Kidney glomerular epithelial cell (primary cell): ENCODE measurements at regions not wholly inside any gene's neighbourhood (a gene's known extent, or its start where the extent isn't known, plus 50 kb on each side); places are given as distances from the start of the nearest gene placed in this dataset.

Experiments used
- DNase-seq: peaks from one replicate; lab custom pipeline; 2025; lab: John Stamatoyannopoulos, UW

DNA sequence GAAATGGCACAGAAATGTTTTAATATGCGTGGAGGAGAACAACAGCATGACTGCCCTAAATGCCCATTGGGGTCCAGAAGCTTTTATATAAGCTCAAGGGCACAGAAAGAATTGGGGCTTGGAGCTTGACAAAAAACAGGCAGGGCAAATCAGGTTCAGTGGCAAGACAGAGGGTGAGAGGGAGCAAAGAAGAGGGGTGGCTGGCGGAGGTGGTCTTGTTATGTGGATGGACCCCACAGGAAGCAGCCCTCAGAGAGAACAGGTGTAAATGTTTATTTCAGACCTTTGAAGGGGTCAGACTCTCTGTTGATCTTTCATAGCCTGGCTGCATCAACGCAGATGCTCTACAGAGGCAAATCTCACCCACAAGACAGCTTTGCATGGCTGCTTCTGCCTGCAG is 213.1 kb upstream of the B3GAT1 start:
- no peak for DNase-seq

DNA sequence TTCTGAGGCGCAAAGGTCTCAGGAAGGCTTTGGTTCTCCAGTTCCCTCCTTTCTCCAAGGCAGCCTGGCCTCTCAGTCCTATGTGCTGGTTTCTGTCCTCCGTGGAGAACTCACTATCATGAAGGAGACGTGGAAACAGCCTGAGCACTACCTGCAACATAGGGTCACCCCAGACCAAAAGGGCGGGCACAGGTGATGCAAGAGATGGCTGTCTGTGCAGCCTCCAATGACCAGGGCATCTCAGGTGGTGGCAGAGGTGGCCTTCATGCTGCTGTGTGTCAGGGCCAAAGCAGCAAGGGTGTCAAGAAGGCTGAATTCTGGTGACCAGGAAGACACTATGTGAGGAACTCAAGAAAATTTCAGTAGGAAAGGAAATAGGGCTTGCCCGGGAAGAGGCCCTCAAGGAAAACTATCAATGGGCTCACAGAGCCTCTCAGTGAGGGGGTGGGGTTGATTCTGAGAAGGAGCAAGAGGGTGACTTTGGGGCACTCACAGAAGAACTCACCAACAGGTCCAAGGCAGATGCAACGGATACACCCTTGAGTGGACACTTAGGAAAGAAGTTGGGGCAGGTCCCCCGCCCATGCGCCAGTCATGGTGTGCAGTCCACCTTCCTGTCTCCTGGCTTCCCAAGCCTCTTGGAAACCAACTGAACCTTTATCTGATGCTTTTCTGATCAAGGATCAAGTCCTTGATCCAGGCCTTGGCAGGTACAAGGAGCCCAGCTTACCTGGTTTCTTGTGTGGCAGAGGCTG is 212.3 kb upstream of the B3GAT1 start:
- DNase-seq: no peak

DNA sequence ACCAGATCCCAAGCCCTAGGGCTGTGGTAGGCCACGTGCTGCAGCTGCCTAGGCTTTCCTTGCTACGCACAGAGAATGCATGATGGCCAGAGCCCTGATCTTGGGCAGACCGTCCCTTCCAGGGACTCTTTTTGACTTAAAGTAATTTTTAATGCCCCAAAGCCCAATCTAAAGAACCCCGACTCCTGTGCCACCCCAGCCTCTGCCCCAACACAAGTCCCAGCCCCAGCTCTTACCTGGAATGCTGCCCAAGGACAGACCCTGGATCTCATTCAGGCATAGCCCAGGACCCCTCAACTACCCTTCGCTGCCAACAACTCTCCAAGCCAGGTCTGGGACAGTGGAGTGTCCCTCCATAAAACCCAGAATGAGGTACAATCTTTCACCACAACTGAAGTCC is 211.7 kb upstream of the B3GAT1 start:
- DNase-seq: no peak

DNA sequence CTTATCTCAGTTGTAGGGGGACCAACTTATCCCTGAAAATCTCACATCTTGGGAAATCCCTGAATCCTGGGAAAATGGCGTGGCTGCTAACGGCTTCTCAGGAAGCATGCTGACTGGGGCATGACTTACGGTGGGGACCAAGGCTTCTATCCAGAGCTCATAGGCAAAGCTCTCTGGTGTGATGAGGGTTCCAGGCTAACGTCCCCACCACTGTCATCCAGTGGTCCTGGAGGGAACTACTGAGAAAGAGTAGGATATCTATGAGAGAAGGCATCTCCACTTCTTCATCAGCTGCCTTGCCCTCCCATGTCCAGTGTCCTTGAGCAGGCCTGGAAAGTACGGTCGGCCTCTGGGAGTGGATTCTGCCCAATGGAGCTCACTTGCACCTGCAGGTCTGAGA is 210.4 kb upstream of the B3GAT1 start:
- no peak for DNase-seq

DNA sequence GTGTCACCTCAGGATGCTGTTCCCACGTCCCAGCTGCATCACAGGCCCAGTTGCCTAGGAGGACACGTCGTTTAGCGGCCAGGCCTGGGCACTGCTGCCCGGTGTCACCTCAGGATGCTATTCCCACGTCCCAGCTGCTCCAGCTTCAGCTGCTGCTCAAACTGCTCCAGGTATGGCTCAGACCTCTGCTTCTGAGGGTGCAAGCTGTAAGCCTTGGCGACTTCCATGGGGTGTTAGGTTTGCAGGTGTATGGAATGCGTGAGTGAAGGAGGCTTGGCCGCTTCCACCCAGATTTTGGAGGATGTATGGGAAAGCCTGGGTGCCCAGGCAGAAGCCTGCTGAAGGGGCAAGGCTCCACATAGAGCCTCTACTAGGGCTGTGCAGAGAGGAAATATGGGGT is 205.3 kb upstream of the B3GAT1 start:
- DNase-seq: no peak

DNA sequence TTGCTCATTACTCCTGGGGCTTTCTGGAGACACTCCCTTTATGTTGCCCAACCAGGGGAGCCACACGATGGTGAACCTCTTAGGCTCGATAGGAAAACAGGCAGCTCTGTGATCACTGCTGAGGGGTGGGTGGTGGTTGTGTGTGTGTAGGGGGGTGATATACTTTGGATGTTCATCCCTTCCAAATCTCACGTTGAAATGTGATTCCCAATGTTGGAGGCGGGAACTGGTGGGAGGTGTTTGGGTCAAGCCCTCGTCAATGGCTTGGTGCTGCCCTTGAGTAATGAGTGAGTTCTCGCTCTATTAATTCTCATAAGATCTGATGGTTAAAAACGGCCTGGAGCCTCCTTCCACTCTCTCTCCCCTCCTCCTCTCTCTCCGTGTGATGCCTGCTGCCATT is 204.0 kb upstream of the B3GAT1 start:
- DNase-seq: no peak

DNA sequence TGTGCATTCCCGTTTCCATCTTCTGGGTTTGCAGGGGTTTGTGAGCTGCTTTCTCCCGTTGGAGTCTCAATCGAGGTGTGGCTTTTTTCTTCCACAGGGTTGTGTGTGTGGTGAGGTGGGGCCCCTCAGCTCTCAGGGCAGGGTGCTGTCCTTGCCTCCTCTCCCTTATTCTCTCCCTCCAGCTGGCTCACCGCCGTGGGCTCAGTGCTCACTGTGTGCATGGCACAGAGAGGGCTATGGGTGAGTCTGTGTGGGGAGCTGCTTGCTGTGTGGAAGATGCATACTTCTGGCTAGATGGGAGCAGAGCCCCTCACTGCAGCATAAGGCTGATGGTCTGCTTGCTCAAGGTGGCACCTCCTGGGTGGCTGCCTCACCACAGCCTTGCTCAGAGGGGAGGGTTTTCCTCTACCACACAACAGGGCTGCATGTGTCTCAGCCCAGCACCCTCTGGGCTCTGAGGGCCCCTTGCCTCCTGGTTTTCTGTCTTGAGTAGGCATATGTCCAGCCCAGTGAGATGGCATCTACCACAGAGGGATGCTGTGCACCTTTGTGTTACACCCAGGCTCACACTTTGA is 203.1 kb upstream of the B3GAT1 start:
- no peak for DNase-seq

DNA sequence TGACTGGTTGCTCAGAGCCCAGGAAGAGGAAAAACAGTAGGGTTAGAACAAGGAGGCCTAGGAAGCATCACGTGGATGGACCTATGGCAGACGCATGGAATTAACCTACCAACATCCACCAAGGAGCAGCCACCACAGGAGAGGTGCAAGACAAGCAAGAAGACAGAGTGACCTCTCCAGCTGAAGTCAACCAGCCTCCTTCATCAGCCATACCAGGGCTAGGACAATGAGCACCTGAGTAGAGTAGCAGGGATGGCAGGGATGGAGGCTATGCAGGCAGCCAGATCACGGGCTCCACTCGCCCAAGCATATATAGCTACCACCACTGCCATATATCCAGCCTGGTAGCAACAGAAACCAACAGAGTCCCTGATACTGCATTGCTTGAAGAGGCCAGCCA is 202.1 kb upstream of the B3GAT1 start:
- no peak for DNase-seq

DNA sequence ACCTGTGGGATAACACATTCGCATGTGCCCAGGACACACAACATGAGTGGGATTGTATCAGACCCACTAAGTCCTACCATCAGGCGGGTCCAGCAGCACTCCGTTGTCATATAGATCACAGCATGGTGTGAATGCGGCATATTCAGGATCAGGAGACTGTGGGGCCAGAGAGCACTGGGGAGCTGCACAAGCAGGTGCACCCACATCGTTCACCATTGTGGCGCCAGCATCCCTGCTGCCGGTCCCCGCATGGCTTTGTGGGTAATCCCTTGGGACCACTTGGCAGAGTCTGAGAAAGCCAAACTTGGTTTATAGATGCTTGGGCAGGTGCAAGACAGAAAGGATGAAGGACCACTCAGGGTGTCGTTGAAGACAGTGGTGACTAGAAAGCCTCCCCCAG is 201.6 kb upstream of the B3GAT1 start:
- no peak for DNase-seq

DNA sequence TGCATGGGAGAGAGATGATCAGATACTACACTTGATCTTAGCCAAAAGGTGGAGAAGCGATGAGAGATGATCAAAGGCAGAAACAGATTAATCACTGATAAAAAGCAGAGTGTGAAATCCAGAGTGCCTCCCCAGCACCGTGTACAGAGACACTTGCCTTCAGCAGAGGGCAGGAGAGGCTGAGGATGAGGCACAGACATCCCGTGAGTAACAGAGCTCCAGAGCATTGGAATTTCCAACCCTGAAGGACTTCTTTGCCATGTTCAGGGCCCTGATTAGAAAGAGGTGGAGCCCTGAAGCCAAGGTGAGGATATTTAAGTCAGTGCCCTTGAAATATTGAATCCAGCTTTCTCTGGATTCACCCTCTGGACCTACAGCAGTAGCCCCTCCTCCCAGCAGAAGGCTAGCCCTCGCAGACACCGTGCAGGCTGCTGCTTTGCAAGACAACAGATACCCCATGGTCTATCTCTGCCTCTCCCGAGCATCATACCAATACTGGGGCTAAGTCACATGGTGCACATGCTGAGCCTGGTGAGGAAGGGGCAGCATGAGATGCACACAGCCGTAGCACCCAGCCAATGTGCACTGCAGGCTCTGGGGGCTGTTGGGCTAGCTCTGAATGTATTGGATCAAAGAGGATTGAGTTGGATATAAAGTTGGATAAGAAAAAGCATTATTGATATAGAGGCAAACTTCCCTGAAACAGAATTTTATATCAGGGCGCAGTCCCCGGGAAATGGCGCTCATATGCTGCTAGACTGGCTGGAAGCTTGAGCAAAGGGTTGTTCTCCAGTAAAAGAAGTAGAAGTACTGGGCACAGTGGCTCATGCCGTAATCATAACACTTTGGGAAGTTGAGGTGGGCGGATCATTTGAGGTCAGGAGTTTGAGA is 200.3 kb upstream of the B3GAT1 start:
- no peak for DNase-seq

DNA sequence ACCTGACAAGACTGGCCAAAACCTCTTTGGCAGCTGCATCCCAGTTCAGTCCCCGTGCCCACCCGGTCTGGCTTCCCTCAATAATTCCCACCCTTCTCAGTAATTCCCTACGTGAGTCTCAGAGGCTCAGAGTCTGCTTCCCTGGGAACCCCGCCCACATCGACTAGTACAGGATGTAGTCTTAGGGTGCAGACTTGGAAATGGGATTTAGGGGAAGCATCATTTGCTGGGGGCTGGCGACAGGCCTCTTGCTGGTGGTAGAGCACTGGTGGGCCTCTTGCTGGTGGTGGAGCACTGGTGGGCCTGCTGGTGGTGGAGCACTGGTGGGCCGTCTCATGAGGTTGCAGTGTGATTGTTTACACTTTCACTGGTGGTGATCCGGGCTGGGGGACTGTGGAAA is 199.5 kb upstream of the B3GAT1 start:
- DNase-seq: no peak

DNA sequence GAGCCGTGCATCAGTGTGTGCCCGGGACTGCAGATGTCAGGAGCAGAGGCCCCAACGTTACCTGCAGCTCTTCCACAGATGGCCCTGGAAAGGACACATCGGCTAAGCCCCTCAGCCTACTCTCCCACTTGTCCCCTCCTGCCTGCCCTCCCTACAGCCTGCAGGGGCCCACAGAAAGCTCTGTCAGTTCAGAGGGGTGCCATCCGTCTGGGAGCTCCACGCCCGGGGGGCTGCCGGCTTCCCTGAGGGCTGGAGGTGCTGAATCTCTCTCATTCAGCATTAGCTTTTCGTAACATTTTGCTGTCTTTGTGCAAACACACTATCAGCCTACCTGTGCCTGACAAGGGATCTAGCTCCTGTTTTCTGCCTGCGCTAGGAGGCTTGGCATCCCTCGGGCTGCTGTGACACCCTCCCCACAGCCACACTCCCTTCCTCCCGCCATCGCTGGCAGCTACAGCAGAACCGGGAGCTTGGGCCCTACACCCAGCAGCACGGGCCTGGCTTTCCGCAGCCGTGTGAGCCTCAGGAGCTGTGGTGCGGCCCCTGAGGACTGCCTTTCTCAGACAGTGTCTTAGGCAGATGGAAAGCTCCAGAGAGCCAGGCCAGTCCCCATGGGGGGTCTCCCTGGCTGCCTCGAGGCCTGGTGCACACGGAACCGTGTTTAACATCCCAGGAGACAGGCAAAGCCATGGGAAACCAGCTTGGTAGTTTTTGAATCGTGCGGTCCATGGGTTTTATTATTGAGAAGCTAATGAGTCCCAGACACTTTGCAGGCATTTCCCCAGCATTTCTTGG is 198.3 kb upstream of the B3GAT1 start:
- no peak for DNase-seq

DNA sequence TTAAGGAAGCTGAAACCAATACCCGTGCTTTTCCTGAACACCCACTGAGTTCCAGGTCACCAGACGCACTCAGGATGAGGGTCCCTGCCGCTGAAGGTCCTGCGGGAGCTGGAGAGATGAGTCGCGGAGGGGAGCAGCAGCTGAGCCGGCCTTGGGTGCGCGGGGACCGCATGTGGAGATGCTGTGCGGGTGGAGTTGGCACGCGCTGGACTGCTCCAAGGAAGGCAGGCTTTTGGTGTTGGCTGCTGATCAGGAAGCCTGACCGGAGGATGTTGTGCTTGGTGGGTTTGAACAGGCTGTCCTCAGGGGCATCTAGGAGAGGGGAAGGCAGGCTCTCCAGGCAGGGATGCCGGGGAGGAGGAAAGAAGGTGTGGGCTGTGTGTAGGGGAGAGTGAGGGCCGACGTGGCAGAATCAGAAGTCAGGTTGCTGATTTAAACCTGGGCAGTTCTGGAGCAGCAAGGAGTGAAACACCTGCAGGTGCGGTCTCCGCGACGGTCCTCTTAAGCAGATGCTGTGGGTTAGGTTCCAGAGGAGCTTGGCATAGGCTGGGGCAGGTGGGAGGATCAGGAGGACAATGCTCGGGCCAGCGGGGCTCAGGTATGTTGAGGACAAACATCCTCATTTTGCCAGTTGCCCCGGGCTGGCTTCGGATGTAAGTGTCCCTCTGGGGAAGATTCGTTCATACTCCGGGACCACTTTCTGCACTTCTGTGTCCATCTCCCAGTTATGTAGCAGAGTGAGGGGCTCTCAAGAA is 197.5 kb upstream of the B3GAT1 start:
- DNase-seq: no peak

DNA sequence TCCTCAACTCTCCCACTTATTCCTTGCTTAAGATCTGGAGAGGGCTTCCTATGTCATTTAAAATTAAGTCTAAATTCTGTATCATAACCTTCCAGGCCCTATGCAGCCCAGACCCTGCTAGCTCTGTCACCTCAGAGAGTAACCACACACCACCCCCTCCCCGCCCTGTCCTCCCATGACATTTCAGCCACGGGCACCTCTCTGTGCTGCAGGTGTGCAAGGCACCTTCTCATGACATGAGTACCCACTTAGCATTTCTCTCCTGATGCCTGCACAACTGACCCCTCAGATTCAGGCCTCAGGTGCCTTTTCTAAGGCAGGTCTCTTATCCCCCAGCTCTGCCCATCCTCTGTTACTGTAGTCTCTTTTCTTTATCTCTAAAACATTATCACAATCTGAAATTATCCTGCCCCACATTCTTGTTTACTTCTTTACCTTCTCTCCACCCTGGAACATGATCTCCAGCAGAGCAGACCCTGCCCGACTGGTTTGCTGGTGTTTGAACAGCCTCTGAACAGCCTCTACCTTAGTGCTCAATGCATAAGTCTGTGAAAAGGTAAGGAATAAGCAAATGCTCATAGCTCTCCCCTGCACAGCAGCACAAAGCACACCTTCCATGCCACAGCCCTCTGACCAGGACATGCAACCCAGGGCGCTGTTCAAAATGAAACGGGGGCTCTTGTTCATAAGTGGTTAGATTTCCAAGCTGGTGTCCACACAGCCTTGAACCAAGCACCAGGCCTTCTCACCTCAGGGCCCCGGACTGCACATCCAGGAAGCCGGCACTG is 196.1 kb upstream of the B3GAT1 start:
- no peak for DNase-seq

DNA sequence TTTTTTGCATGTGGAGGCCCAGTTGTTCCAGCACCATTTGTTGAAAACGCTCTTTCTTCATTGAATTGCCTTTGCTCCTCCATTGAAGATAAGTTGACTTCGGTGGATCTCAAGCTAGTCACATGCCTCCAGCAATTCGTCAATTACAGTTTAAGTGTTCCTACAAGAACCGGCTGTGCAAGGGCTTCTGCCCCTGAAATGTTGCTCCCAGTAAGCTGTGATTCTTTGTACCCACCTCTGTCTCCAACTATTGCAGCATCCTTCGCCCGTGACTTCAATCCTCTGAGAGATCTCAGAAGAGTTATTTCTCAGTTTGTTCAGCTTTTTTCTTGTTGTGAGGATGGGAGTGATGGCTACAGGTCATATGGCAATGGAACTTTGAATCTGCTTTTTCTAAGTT is 194.2 kb upstream of the B3GAT1 start:
- no peak for DNase-seq

DNA sequence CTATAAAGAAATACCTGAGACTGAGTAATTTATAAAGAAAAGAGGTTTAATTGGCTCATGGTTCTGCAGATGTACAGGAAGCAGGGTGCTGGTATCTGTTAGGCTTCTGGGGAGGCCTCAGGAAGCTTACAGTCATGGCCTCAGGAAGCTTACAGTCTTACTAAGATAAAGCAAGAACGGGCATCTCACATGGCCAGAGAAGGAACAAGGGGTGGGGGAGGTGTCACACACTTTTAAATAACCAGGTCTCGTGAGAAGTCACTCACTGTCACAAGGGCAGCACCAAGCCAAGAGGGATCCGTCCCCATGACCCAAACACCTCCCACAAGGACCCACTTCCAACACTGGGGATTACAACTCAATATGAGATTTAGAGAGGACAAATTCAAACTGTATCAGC is 192.8 kb upstream of the B3GAT1 start:
- DNase-seq: no peak

DNA sequence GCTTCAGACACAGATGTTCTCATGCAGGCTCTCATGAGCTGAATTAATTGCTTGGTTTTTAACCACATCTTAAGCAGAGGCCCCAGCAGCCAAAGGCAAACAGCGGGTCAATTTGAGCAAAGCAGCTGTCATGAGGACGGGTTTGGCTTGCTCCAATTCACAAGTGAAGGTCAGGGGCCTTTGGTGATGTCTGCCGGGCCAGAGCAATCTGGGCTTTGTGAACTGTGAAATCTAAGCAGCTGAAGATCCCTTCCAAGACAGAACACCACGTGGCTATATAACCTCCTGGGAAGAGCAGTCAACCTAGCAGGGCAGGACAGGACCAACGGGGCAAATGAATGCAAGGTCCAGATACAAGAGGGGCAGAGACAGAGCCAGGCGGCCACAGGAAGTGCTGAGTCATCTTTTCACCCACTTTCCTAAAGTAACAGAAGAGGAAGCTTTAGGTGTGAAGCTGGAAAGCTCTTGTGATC is 187.3 kb upstream of the B3GAT1 start:
- no peak for DNase-seq

DNA sequence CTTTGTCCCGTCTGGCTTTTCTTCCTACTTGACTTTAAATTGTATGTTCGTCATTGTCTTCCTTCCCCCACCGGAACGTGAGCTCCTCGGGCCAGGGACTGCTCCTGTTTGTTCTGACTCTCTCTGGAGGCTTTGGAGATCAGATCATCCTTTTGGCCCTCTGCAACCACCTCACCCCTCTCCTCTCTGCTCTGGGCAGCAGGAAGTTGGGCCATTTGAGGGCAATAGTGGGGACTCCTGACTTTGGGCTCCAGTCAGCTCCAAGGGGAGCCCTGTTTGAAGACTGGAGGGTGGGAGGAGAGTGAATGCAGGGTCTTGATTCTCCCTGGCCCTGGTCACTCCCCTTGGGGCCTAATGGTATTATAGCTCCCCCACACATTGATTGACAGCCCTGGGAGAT is 186.3 kb upstream of the B3GAT1 start:
- DNase-seq: no peak

DNA sequence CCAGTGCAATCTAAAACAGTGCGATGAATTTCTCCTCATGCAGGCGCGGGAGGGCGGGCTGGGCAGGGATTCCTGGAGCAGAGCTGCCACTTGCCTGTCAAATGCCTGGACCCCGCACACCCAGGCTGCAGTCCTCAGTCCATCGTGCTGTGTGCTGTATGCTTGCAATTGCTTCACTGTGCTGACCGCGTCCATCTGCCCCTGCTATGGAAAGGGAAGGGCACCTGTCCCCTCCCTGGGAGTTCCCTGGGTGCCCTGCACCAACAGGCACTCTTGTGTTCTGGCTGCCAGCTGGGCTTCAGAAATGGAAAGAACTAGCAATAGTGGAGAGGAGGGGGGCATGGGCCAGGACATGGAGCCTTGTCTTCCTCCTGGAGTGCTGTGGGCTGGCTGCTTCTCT is 185.4 kb upstream of the B3GAT1 start:
- no peak for DNase-seq

DNA sequence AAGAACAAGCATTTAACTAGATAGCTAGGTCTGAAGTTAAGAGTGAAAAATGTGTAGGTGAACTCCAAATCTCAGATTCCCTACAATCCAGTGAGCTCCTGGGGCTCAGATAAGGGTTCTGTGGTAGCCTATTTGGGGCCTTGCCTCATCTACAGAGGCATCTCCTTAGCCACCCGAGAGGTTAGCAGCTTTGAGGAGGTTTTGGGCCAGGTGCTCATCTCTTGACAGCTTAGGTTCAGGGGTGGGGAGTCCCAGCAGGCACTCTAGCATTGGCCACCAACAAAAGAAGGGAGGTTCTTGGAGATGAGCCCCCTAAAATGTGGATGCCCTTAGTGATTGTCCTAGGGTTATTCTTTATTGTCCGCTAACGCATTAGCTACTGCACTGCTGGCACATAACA is 184.4 kb upstream of the B3GAT1 start:
- no peak for DNase-seq
